Smooth muscle cell (in vitro differentiated cells): ENCODE measurements at regions not wholly inside any gene's neighbourhood (a gene's known extent, or its start where the extent isn't known, plus 50 kb on each side); places are given as distances from the start of the nearest gene placed in this dataset.

Experiments used
- DNase-seq: peaks from one replicate; lab custom pipeline; 2025; ENCODE audit not compliant: unreplicated experiment; lab: John Stamatoyannopoulos, UW
- H2AFZ ChIP-seq: fragments of 200-600 bp; sonication (generic); 2 replicates; pipeline ENCODE4 v1.6.0; 2016; ENCODE audit warnings: antibody characterized with exemption, low read depth, mild to moderate bottlenecking
- H3F3A ChIP-seq: fragments of 200-600 bp; sonication (generic); 2 replicates; pipeline ENCODE4 v1.6.0; 2017; ENCODE audit warnings: antibody characterized with exemption, low read depth
- H3K27ac ChIP-seq: fragments of 200-600 bp; sonication (generic); 2 replicates; pipeline ENCODE4 v1.5.1; 2016; ENCODE audit warnings: low read depth, mild to moderate bottlenecking
- H3K27me3 ChIP-seq: fragments of 200-600 bp; sonication (generic); 2 replicates; pipeline ENCODE4 v1.6.1; 2016; ENCODE audit warnings: low read depth, mild to moderate bottlenecking
- H3K36me3 ChIP-seq: fragments of 200-600 bp; sonication (generic); 2 replicates; pipeline ENCODE4 v1.5.1; 2016; ENCODE audit warnings: low read depth
- H3K4me1 ChIP-seq: fragments of 200-600 bp; sonication (generic); 2 replicates; pipeline ENCODE4 v1.5.1; 2016; ENCODE audit warnings: low read depth
- H3K4me2 ChIP-seq: fragments of 200-600 bp; sonication (generic); 2 replicates; pipeline ENCODE4 v1.6.0; 2016; ENCODE audit warnings: mild to moderate bottlenecking
- H3K4me3 ChIP-seq: fragments of 200-600 bp; sonication (generic); 2 replicates; pipeline ENCODE4 v1.5.1; 2016; ENCODE audit warnings: mild to moderate bottlenecking
- H3K79me2 ChIP-seq: fragments of 200-600 bp; sonication (generic); 2 replicates; pipeline ENCODE4 v1.6.0; 2016; ENCODE audit warnings: low read depth, mild to moderate bottlenecking
- H3K9ac ChIP-seq: fragments of 200-600 bp; sonication (generic); 2 replicates; pipeline ENCODE4 v1.6.0; 2016; ENCODE audit warnings: low read depth
- H3K9me3 ChIP-seq: fragments of 200-600 bp; sonication (generic); replicated peaks from 2 replicates; pipeline ENCODE4 v1.5.1; 2016; ENCODE audit warnings: low read depth
- H4K20me1 ChIP-seq: fragments of 200-600 bp; sonication (generic); 2 replicates; pipeline ENCODE4 v1.6.0; 2016; ENCODE audit warnings: low read depth
- CTCF ChIP-seq: fragments of 200-600 bp; sonication (generic); IDR thresholded peaks from 2 replicates; pipeline ENCODE4 v1.5.1; 2017; ENCODE audit warnings: borderline replicate concordance, mild to moderate bottlenecking, antibody characterized with exemption; ENCODE audit not compliant: insufficient read depth, poor library complexity, severe bottlenecking
- WGBS: methylation state at CpG from one replicate; pipeline ENCODE4 v1.1.7; 2016; ENCODE audit warnings: low lambda C conversion rate; 5-methylcytosine and 5-hydroxymethylcytosine counted together

GRCh38 chr2:167490455-167490854 lies 602.2 kb downstream of the XIRP2 start:
- no peak overlapping the region for H2AFZ ChIP-seq
- no peak for TF ChIP-seq CTCF
- H3K27ac ChIP-seq, result no peak overlapping the region
- no peak overlapping the region for H3K4me2 ChIP-seq
- H3K4me3 ChIP-seq, result no peak overlapping the region
- DNase-seq, result no peak
- no peaks in the 10 kb centered on the region for H3K9me3 ChIP-seq
- H3K9ac ChIP-seq, result no peak overlapping the region
- no peaks in the 10 kb centered on the region for H4K20me1 ChIP-seq
- H3K4me1 ChIP-seq, result no peaks in the 10 kb centered on the region
- H3K79me2 ChIP-seq, result no peaks in the 10 kb centered on the region
- H3K36me3 ChIP-seq, result no peaks in the 10 kb centered on the region
- no peaks in the 10 kb centered on the region for H3K27me3 ChIP-seq
- H3F3A ChIP-seq, result no peaks in the 10 kb centered on the region

DNA sequence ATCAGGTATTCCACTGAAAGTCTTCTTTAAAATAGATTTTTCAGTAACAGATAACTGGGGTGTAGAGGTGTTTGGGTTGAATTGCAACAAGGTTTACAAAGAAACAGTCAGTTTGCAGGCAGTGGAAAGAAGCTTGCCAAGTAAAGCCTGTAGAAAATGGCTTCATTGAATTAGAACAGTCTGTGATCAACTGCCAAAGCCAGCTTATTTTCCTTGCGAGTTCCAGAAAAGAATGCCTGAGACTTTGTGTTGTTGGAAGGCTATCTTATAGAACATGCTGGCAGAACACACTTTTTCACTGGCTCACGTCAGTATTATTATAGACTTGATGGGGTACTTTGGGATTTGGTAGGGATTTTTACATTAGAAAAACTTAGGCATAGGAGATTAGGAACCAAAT lies 601.0 kb downstream of the XIRP2 start:
- no peak overlapping the region for H3K9ac ChIP-seq
- no peaks in the 10 kb centered on the region for H3K4me1 ChIP-seq
- no peak overlapping the region for H2AFZ ChIP-seq
- no peak overlapping the region for H3K27ac ChIP-seq
- H3K36me3 ChIP-seq, result no peaks in the 10 kb centered on the region
- H3K4me3 ChIP-seq, result no peak overlapping the region
- H4K20me1 ChIP-seq, result no peaks in the 10 kb centered on the region
- no peaks in the 10 kb centered on the region for H3K27me3 ChIP-seq
- WGBS, result 50% methylated on average over 2 of the region's 2 CpGs
- H3K4me2 ChIP-seq, result no peak overlapping the region
- H3F3A ChIP-seq, result no peaks in the 10 kb centered on the region
- no peak for TF ChIP-seq CTCF
- DNase-seq, result no peak
- no peaks in the 10 kb centered on the region for H3K9me3 ChIP-seq
- H3K79me2 ChIP-seq, result no peaks in the 10 kb centered on the region

- Histone ChIP-seq H3K9me3 (no peaks in the 10 kb centered on the region), H2AFZ (no peak overlapping the region), H3K27ac (no peak overlapping the region), H3K36me3 (no peaks in the 10 kb centered on the region), H3K27me3 (no peaks in the 10 kb centered on the region), H3K4me2 (no peak overlapping the region), H3K9ac (no peak overlapping the region), H3K79me2 (no peaks in the 10 kb centered on the region), H4K20me1 (no peaks in the 10 kb centered on the region), H3K4me3 (no peak overlapping the region), H3K4me1 (no peaks in the 10 kb centered on the region), H3F3A (no peaks in the 10 kb centered on the region)
- 91% methylated on average over 3 of the region's 3 CpGs for WGBS
- DNase-seq, result no peak
- TF ChIP-seq CTCF, result no peak
Observed at GRCh38 chr2:167487728-167488127, 599.4 kb downstream of the XIRP2 start.

DNA sequence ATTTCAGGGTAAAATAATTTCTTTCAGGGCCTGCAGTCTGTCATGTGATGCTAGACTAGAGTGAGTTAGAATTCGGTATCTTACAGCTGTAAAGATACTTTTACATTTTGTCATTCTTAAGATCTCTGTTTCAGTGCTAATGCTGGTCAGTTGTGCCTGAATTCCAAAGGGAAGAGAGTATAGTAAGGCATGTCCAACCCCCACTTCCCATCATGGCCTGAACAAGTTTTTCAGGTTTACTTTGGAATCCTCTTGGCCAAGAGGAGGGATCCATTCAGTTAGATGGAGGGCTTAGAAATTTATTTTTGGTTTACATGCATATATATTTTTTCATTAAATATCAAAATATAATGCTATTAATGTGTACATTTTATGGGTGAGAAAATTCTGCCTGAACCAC lies 596.6 kb downstream of the XIRP2 start:
- no peak overlapping the region for H3K9ac ChIP-seq
- H4K20me1 ChIP-seq, result no peaks in the 10 kb centered on the region
- TF ChIP-seq CTCF, result no peak
- H3K27ac ChIP-seq, result no peak overlapping the region
- 70% methylated on average over 1 of the region's 1 CpG for WGBS
- H3K9me3 ChIP-seq, result no peaks in the 10 kb centered on the region
- H3K4me1 ChIP-seq, result no peaks in the 10 kb centered on the region
- H3K27me3 ChIP-seq, result no peaks in the 10 kb centered on the region
- no peak overlapping the region for H3K4me2 ChIP-seq
- no peak overlapping the region for H2AFZ ChIP-seq
- no peaks in the 10 kb centered on the region for H3K79me2 ChIP-seq
- no peak for DNase-seq
- no peaks in the 10 kb centered on the region for H3K36me3 ChIP-seq
- no peaks in the 10 kb centered on the region for H3F3A ChIP-seq
- H3K4me3 ChIP-seq, result no peak overlapping the region
